ENCODE measurements at regions not wholly inside any gene's neighbourhood (a gene's known extent, or its start where the extent isn't known, plus 50 kb on each side); places are given as distances from the start of the nearest gene placed in this dataset.

- no peak for TF ChIP-seq HMGXB3 (CRISPR knock-in tag; IDR thresholded peaks at IDR 0.05; ENCODE audit: borderline replicate concordance)
- no peak for TF ChIP-seq MYC (CRISPR knock-in tag; IDR thresholded peaks at IDR 0.05; ENCODE audit: borderline replicate concordance)
- no peak for TF ChIP-seq ZNF460 (CRISPR knock-in tag; IDR thresholded peaks at IDR 0.05; ENCODE audit: borderline replicate concordance)
- no peak for TF ChIP-seq YEATS4 (CRISPR knock-in tag; IDR thresholded peaks at IDR 0.05; ENCODE audit: borderline replicate concordance)
- TF ChIP-seq ZNF569 (CRISPR knock-in tag; IDR thresholded peaks at IDR 0.05; ENCODE audit: borderline replicate concordance) = no peak
- TF ChIP-seq ZNF562 (CRISPR knock-in tag; IDR thresholded peaks at IDR 0.05; ENCODE audit: borderline replicate concordance) = no peak
- no peak for TF ChIP-seq ATF4 (CRISPR knock-in tag; IDR thresholded peaks at IDR 0.05)
- no peak for TF ChIP-seq ZNF800 (CRISPR knock-in tag; IDR thresholded peaks at IDR 0.05)
- no peak for TF ChIP-seq RORA (CRISPR knock-in tag; IDR thresholded peaks at IDR 0.05)
- TF ChIP-seq ZNF644 (CRISPR knock-in tag; IDR thresholded peaks at IDR 0.05; ENCODE audit: low read depth) = peak; percentile 52; the same call in 1 of the 2 replicates
- no peak for TF ChIP-seq ZNF326 (CRISPR knock-in tag; IDR thresholded peaks at IDR 0.05; ENCODE audit: borderline replicate concordance)
- no peak for TF ChIP-seq DPF2 (CRISPR knock-in tag; IDR thresholded peaks at IDR 0.05; ENCODE audit: borderline replicate concordance, low read depth)
- no peak for TF ChIP-seq ELF3 (CRISPR knock-in tag; IDR thresholded peaks at IDR 0.05)
- TF ChIP-seq ARID5B (CRISPR knock-in tag; IDR thresholded peaks at IDR 0.05) = 0 out of 2 replicates have a peak, but pooled peaks have one; percentile 23
- no peak for TF ChIP-seq ZNF34 (CRISPR knock-in tag; IDR thresholded peaks at IDR 0.05; ENCODE audit: borderline replicate concordance)
- TF ChIP-seq KDM6A (CRISPR knock-in tag; IDR thresholded peaks at IDR 0.05; ENCODE audit: low read depth) = no peak
- no peak for TF ChIP-seq ZNF550 (CRISPR knock-in tag; IDR thresholded peaks at IDR 0.05; ENCODE audit: borderline replicate concordance)
- no peak for TF ChIP-seq REL (CRISPR knock-in tag; conservative IDR thresholded peaks at IDR 0.05)
Observed at GRCh38 chr14:21748869-21749303, 75.3 kb upstream of the OR4E1 start (continued).

All from HepG2 (cell line).